SK-N-SH (cell line): ENCODE measurements at regions not wholly inside any gene's neighbourhood (a gene's known extent, or its start where the extent isn't known, plus 50 kb on each side); places are given as distances from the start of the nearest gene placed in this dataset.
A peak's percentile ranks its signal among the peaks of the same experiment; 100 is the strongest.

Experiments used
- CTCF ChIA-PET: fragments of 300-600, 350-600 bp; formaldehyde crosslinking; extraction: SDS; loops from one replicate; lab custom pipeline; 2021; lab: Yijun Ruan, JAX
- POLR2A ChIA-PET: fragments of 350-600 bp; sonication (Branson Sonifier 250); formaldehyde crosslinking; extraction: SDS; loops from one replicate; lab custom pipeline; 2020; ENCODE audit warnings: antibody characterized with exemption, inconsistent platforms; lab: Yijun Ruan, JAX
- DNase-seq: peaks from one replicate; pipeline ENCODE4 v3.0.0; 2012
- H2AFZ ChIP-seq: fragments of 200-600 bp; sonication (generic); 2 replicates; pipeline ENCODE4 v1.8.1; 2016; ENCODE audit warnings: antibody characterized with exemption, mild to moderate bottlenecking, low read depth
- H3F3A ChIP-seq: fragments of 200-600 bp; sonication (generic); replicated peaks from 2 replicates; pipeline ENCODE3; 2016; ENCODE audit warnings: antibody characterized with exemption, mild to moderate bottlenecking; ENCODE audit not compliant: insufficient read depth
- H3K27ac ChIP-seq, 2 experiments: fragments of 200-500 bp in 1 of 2; fragments of 200-600 bp in 1 of 2; sonication (Bioruptor generic) in 1 of 2; sonication (generic), shearing (Covaris generic) in 1 of 2; 2 replicates each; pipeline versions ENCODE4 v1.5.1 to v1.6.1; 2014 to 2016; ENCODE audit warnings: low read depth in 2 of 2, inconsistent platforms in 1 of 2, low read length in 1 of 2, mild to moderate bottlenecking in 1 of 2, mixed read lengths in 1 of 2
- H3K27me3 ChIP-seq: fragments of 200-600 bp; sonication (generic), shearing (Covaris generic); 2 replicates; pipeline ENCODE4 v1.6.1; 2016; ENCODE audit warnings: mixed run types; ENCODE audit not compliant: insufficient read depth
- H3K36me3 ChIP-seq, 2 experiments: fragments of 200-500 bp in 1 of 2; fragments of 200-600 bp in 1 of 2; sonication (Bioruptor generic) in 1 of 2; sonication (generic) in 1 of 2; replicated peaks in 1 of 2; 2 replicates each; pipeline versions ENCODE3 to v1.5.1; 2014 to 2016; ENCODE audit warnings: low read length in 1 of 2, mild to moderate bottlenecking in 1 of 2; ENCODE audit not compliant: insufficient read depth in 2 of 2, control insufficient read depth in 1 of 2
- H3K4me1 ChIP-seq, 2 experiments: fragments of 200-500 bp in 1 of 2; fragments of 200-600 bp in 1 of 2; sonication (Bioruptor generic) in 1 of 2; sonication (generic), shearing (Covaris generic) in 1 of 2; 2 replicates each; pipeline versions ENCODE4 v1.5.1 to v1.6.1; 2014 to 2016; ENCODE audit warnings: low read depth in 1 of 2, low read length in 1 of 2, mixed run types in 1 of 2; ENCODE audit not compliant: insufficient read depth in 2 of 2, control insufficient read depth in 1 of 2
- H3K4me2 ChIP-seq: fragments of 200-600 bp; sonication (generic), shearing (Covaris generic); 2 replicates; pipeline ENCODE4 v1.6.1; 2017; ENCODE audit warnings: mixed run types
- H3K4me3 ChIP-seq, 2 experiments: fragments of 200-500 bp in 1 of 2; fragments of 200-600 bp in 1 of 2; sonication (Bioruptor generic) in 1 of 2; sonication (generic), shearing (Covaris generic) in 1 of 2; 2 replicates each; pipeline versions ENCODE4 v1.5.1 to v1.8.1; 2014 to 2016; ENCODE audit warnings: low read depth in 2 of 2, inconsistent platforms in 1 of 2, low read length in 1 of 2, mild to moderate bottlenecking in 1 of 2, mixed read lengths in 1 of 2, moderate library complexity in 1 of 2
- H3K79me2 ChIP-seq: fragments of 200-600 bp; sonication (generic); 2 replicates; pipeline ENCODE4 v1.8.1; 2017; ENCODE audit warnings: mild to moderate bottlenecking; ENCODE audit not compliant: insufficient read depth
- H3K9ac ChIP-seq: fragments of 200-600 bp; sonication (generic); 2 replicates; pipeline ENCODE4 v1.6.1; 2017; ENCODE audit warnings: mixed run types
- H3K9me2 ChIP-seq: fragments of 200-600 bp; sonication (generic); 2 replicates; pipeline ENCODE4 v1.6.1; 2017; ENCODE audit warnings: mixed run types
- H3K9me3 ChIP-seq: fragments of 200-600 bp; sonication (generic); 2 replicates; pipeline ENCODE4 v1.6.1; 2017; ENCODE audit warnings: mixed run types, mild to moderate bottlenecking, moderate library complexity
- H4K20me1 ChIP-seq: fragments of 200-600 bp; sonication (generic); 2 replicates; pipeline ENCODE4 v1.6.1; 2017; ENCODE audit warnings: mild to moderate bottlenecking, mixed run types; ENCODE audit not compliant: insufficient read depth
- CHD2 ChIP-seq: fragments of 150-350 bp; IDR thresholded peaks from 2 replicates; pipeline ENCODE4 v1.6.1; 2018; ENCODE audit warnings: low read length; ENCODE audit not compliant: partially characterized antibody
- ELF1 ChIP-seq: IDR thresholded peaks from 2 replicates; pipeline ENCODE4 v1.4.0; 2012
- EZH2phosphoT487 ChIP-seq: fragments of 200-600 bp; sonication (generic); IDR thresholded peaks from 2 replicates; pipeline ENCODE4 v1.6.1; 2017; ENCODE audit warnings: low read depth, mixed run types, mild to moderate bottlenecking, antibody characterized with exemption, moderate library complexity, borderline replicate concordance
- FOSL2 ChIP-seq: IDR thresholded peaks from 2 replicates; pipeline ENCODE4 v1.4.0; 2012; ENCODE audit warnings: low read depth, mild to moderate bottlenecking, moderate library complexity, borderline replicate concordance
- FOXM1 ChIP-seq: IDR thresholded peaks from 2 replicates; pipeline ENCODE4 v1.4.0; 2012; ENCODE audit warnings: low read depth, mild to moderate bottlenecking
- GABPA ChIP-seq: IDR thresholded peaks from 2 replicates; pipeline ENCODE4 v1.4.0; 2012; ENCODE audit warnings: low read depth, mild to moderate bottlenecking
- GATA2 ChIP-seq: sonication (generic); formaldehyde crosslinking; IDR thresholded peaks from 2 replicates; pipeline ENCODE4 v1.5.0; 2020; ENCODE audit warnings: mild to moderate bottlenecking, missing genetic modification reagents
- JUND ChIP-seq: IDR thresholded peaks from 2 replicates; pipeline ENCODE4 v1.4.0; 2012
- MEF2A ChIP-seq: IDR thresholded peaks from 2 replicates; pipeline ENCODE4 v1.4.0; 2012; ENCODE audit warnings: low read depth, borderline replicate concordance
- MXI1 ChIP-seq: IDR thresholded peaks from 2 replicates; pipeline ENCODE4 v1.6.1; 2012; ENCODE audit warnings: mild to moderate bottlenecking, low read depth, low read length, improper control_type of control experiment
- NFIC ChIP-seq: IDR thresholded peaks from 2 replicates; pipeline ENCODE4 v1.4.0; 2012; ENCODE audit warnings: borderline replicate concordance
- NRF1 ChIP-seq: IDR thresholded peaks from 2 replicates; pipeline ENCODE4 v1.6.1; 2012; ENCODE audit warnings: low read depth, mild to moderate bottlenecking, low read length
- RAD21 ChIP-seq: IDR thresholded peaks from 2 replicates; pipeline ENCODE4 v1.6.1; 2012; ENCODE audit warnings: mild to moderate bottlenecking, low read length
- RCOR1 ChIP-seq: fragments of 150-350 bp; IDR thresholded peaks from 2 replicates; pipeline ENCODE4 v1.6.1; 2017; ENCODE audit warnings: antibody characterized with exemption, low read length
- WGBS: methylation state at CpG from one replicate; pipeline ENCODE4 v1.1.6; 2017; ENCODE audit warnings: low lambda C conversion rate; 5-methylcytosine and 5-hydroxymethylcytosine counted together
- TF ChIP-seq, protein P1 (sequence below): fragments of 200-600 bp; sonication (generic); IDR thresholded peaks from 2 replicates; pipeline ENCODE4 v1.6.1; 2017; ENCODE audit warnings: antibody characterized with exemption, mild to moderate bottlenecking, moderate library complexity
- TF ChIP-seq, protein P2 (sequence below): IDR thresholded peaks from 2 replicates; pipeline ENCODE4; 2012
- TF ChIP-seq, protein P3 (sequence below): fragments of 150-350 bp; IDR thresholded peaks from 2 replicates; pipeline ENCODE4 v1.6.1; 2017; ENCODE audit warnings: antibody characterized with exemption, low read length, low read depth, borderline replicate concordance
- TF ChIP-seq, protein P4 (sequence below): IDR thresholded peaks from 2 replicates; pipeline ENCODE4 v1.6.1; 2012; ENCODE audit warnings: mild to moderate bottlenecking, low read depth, low read length, moderate library complexity

DNA sequence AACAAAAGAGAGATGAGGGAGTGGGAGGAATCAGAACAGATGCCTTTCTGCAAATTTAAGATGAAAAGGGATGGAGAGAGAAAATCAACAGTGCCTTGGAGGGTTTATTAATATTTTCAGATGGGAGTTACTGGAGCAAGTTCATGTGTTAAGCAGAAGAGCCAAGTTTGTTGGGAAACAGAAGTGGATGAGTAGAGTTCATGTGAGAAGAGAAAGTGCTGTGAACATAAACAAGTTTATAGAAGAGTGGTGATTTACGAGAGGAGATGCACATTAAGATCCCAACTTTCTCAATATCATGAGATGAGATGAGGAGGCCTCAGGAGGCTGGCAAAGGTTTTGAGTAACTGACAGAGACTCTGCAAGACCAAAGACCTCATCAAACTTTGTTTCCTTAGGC is 274.1 kb upstream of the HTR2A start (continued):
- TF ChIP-seq GATA2 (CRISPR knock-in tag) (no peak), GABPA (no peak), FOSL2 (no peak), RCOR1 (no peak), CHD2 (no peak)
- TF ChIP-seq, protein P1, sequence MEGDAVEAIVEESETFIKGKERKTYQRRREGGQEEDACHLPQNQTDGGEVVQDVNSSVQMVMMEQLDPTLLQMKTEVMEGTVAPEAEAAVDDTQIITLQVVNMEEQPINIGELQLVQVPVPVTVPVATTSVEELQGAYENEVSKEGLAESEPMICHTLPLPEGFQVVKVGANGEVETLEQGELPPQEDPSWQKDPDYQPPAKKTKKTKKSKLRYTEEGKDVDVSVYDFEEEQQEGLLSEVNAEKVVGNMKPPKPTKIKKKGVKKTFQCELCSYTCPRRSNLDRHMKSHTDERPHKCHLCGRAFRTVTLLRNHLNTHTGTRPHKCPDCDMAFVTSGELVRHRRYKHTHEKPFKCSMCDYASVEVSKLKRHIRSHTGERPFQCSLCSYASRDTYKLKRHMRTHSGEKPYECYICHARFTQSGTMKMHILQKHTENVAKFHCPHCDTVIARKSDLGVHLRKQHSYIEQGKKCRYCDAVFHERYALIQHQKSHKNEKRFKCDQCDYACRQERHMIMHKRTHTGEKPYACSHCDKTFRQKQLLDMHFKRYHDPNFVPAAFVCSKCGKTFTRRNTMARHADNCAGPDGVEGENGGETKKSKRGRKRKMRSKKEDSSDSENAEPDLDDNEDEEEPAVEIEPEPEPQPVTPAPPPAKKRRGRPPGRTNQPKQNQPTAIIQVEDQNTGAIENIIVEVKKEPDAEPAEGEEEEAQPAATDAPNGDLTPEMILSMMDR, result no peak

DNA sequence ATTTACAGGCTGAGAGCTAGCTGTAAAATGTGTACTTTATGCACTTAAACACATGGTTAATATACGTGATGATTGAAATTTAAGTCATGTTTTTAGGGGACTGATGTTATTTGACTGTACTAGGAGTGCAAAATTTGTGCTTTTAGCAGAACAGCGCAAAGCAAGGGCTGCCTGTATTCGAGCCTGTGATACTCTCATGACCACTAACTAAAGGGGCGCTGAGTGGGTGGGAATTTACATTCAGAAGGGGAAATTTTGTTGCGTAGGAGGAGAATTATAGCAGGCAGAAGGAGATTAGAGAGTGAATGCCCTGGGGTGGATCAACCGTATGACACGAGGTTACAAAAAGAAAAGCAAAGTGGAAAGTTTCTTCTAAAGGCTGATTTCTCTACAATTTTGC is 271.8 kb upstream of the HTR2A start:
- H3K9me2 ChIP-seq, result no peaks in the 10 kb centered on the region
- H3K9me3 ChIP-seq, result no peaks in the 10 kb centered on the region
- H3K36me3 ChIP-seq, result no peaks in the 10 kb centered on the region
- 51% methylated on average over 7 of the region's 7 CpGs for WGBS
- H3K9ac ChIP-seq, result no peak overlapping the region
- no peaks in the 10 kb centered on the region for H3K4me1 ChIP-seq
- H3K27me3 ChIP-seq, result no peaks in the 10 kb centered on the region
- H3K79me2 ChIP-seq, result no peaks in the 10 kb centered on the region
- TF ChIP-seq NFIC (no peak), NRF1 (no peak), ELF1 (no peak), JUND (no peak), RAD21 (no peak), EZH2phosphoT487 (no peak), CHD2 (no peak), FOXM1 (no peak), MXI1 (no peak), MEF2A (no peak)
- TF ChIP-seq, protein P2, sequence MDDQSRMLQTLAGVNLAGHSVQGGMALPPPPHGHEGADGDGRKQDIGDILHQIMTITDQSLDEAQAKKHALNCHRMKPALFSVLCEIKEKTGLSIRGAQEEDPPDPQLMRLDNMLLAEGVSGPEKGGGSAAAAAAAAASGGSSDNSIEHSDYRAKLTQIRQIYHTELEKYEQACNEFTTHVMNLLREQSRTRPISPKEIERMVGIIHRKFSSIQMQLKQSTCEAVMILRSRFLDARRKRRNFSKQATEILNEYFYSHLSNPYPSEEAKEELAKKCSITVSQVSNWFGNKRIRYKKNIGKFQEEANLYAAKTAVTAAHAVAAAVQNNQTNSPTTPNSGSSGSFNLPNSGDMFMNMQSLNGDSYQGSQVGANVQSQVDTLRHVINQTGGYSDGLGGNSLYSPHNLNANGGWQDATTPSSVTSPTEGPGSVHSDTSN, result no peak
- TF ChIP-seq, protein P3, sequence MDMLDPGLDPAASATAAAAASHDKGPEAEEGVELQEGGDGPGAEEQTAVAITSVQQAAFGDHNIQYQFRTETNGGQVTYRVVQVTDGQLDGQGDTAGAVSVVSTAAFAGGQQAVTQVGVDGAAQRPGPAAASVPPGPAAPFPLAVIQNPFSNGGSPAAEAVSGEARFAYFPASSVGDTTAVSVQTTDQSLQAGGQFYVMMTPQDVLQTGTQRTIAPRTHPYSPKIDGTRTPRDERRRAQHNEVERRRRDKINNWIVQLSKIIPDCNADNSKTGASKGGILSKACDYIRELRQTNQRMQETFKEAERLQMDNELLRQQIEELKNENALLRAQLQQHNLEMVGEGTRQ, result no peak
- TF ChIP-seq, protein P4, sequence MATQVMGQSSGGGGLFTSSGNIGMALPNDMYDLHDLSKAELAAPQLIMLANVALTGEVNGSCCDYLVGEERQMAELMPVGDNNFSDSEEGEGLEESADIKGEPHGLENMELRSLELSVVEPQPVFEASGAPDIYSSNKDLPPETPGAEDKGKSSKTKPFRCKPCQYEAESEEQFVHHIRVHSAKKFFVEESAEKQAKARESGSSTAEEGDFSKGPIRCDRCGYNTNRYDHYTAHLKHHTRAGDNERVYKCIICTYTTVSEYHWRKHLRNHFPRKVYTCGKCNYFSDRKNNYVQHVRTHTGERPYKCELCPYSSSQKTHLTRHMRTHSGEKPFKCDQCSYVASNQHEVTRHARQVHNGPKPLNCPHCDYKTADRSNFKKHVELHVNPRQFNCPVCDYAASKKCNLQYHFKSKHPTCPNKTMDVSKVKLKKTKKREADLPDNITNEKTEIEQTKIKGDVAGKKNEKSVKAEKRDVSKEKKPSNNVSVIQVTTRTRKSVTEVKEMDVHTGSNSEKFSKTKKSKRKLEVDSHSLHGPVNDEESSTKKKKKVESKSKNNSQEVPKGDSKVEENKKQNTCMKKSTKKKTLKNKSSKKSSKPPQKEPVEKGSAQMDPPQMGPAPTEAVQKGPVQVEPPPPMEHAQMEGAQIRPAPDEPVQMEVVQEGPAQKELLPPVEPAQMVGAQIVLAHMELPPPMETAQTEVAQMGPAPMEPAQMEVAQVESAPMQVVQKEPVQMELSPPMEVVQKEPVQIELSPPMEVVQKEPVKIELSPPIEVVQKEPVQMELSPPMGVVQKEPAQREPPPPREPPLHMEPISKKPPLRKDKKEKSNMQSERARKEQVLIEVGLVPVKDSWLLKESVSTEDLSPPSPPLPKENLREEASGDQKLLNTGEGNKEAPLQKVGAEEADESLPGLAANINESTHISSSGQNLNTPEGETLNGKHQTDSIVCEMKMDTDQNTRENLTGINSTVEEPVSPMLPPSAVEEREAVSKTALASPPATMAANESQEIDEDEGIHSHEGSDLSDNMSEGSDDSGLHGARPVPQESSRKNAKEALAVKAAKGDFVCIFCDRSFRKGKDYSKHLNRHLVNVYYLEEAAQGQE, result no peak
- TF ChIP-seq, all 33 proteins: peak for 0
- Histone ChIP-seq H3K27ac (no peak overlapping the region), H3K4me2 (peak overlapping the region; percentile 36; the same call in 1 of the 2 replicates), H4K20me1 (no peaks in the 10 kb centered on the region), H3F3A (no peaks in the 10 kb centered on the region), H3K4me3 (peak overlapping the region in 1 of 2 experiments; percentile 28; a peak in 1 of 4 replicates), H2AFZ (peak overlapping the region; percentile 44; the same call in 1 of the 2 replicates)
- ChIA-PET CTCF (no interaction called here), POLR2A (no interaction called here)
- DNase-seq, result no peak
